ENCODE measurements at regions not wholly inside any gene's neighbourhood (a gene's known extent, or its start where the extent isn't known, plus 50 kb on each side); places are given as distances from the start of the nearest gene placed in this dataset.
"Not testable (repeated sequence)": the region's sequence is repeated elsewhere in the genome, so short reads cannot be mapped to it uniquely, and the experiment has no call there.

- peak; percentile 77 for DNase-seq
These were observed 99.2 kb upstream of the PALMD start for GRCh38 chr1:99546432-99547416.

- DNase-seq = peak; percentile 94
These were observed 96.8 kb upstream of the PALMD start for GRCh38 chr1:99548943-99549605.

GRCh38 chr1:99550198-99550597 lies 95.7 kb upstream of the PALMD start:
- no peak for DNase-seq

GRCh38 chr1:99551812-99552614 lies 93.9 kb upstream of the PALMD start:
- no peak for DNase-seq

GRCh38 chr1:99553301-99553700 lies 92.6 kb upstream of the PALMD start:
- DNase-seq = no peak

- DNase-seq = not testable (repeated sequence)
These were observed 92.1 kb upstream of the PALMD start for GRCh38 chr1:99553819-99554218.

GRCh38 chr1:99554727-99555126 lies 91.2 kb upstream of the PALMD start:
- DNase-seq = no peak

GRCh38 chr1:99557546-99558202 lies 88.2 kb upstream of the PALMD start:
- DNase-seq = no peak

- DNase-seq = no peak
These were observed 86.7 kb upstream of the PALMD start for GRCh38 chr1:99559166-99559565.

GRCh38 chr1:99560207-99561040 lies 85.5 kb upstream of the PALMD start:
- DNase-seq = no peak

GRCh38 chr1:99561952-99562351 lies 84.0 kb upstream of the PALMD start:
- DNase-seq = no peak

- DNase-seq = no peak
These were observed 80.2 kb upstream of the PALMD start for GRCh38 chr1:99565606-99566289.

GRCh38 chr1:99566290-99567021 lies 79.5 kb upstream of the PALMD start:
- DNase-seq = no peak

- DNase-seq = no peak
These were observed 75.3 kb upstream of the PALMD start for GRCh38 chr1:99570486-99571089.

- no peak for DNase-seq
These were observed 74.7 kb upstream of the PALMD start for GRCh38 chr1:99571092-99571734.

- DNase-seq = peak; percentile 69
These were observed 72.3 kb upstream of the PALMD start for GRCh38 chr1:99573431-99574217.

GRCh38 chr1:99577313-99577712 lies 68.6 kb upstream of the PALMD start:
- no peak for DNase-seq

GRCh38 chr1:99579691-99580172 lies 66.2 kb upstream of the PALMD start:
- no peak for DNase-seq
